ENCODE measurements at regions not wholly inside any gene's neighbourhood (a gene's known extent, or its start where the extent isn't known, plus 50 kb on each side); places are given as distances from the start of the nearest gene placed in this dataset.
A peak's percentile ranks its signal among the peaks of the same experiment; 100 is the strongest.

- Histone ChIP-seq H3K4me3 (ENCODE audit: low read depth in 2 of 2, low read length in 1 of 2) (no peak overlapping the region), H2AFZ (ENCODE audit: low read depth) (no peak overlapping the region), H4K20me1 (ENCODE audit: insufficient read depth) (no peaks in the 10 kb centered on the region), H3F3A (replicated peaks; ENCODE audit: insufficient read depth) (no peaks in the 10 kb centered on the region), H3K27me3 (ENCODE audit: insufficient read depth) (no peaks in the 10 kb centered on the region), H3K27ac (ENCODE audit: low read depth in 2 of 2, low read length in 1 of 2) (no peak overlapping the region), H3K4me2 (no peak overlapping the region), H3K9me2 (no peaks in the 10 kb centered on the region), H3K79me2 (ENCODE audit: insufficient read depth) (no peaks in the 10 kb centered on the region), H3K9ac (no peak overlapping the region), H3K4me1 (ENCODE audit: control insufficient read depth in 1 of 2, insufficient read depth in 2 of 2, low read depth in 1 of 2, low read length in 1 of 2) (no peaks in the 10 kb centered on the region), H3K36me3 (replicated peaks in 1 of 2; ENCODE audit: control insufficient read depth in 1 of 2, insufficient read depth in 2 of 2, low read length in 1 of 2) (no peaks in the 10 kb centered on the region), H3K9me3 (no peaks in the 10 kb centered on the region)
- ChIA-PET CTCF (no interaction called here), POLR2A (no interaction called here)
- TF ChIP-seq SMC3 (IDR thresholded peaks at IDR 0.05; ENCODE audit: low read depth, low read length) = no peak
- TF ChIP-seq EZH2phosphoT487 (IDR thresholded peaks at IDR 0.05; ENCODE audit: borderline replicate concordance, low read depth) = no peak
- TF ChIP-seq CHD2 (IDR thresholded peaks at IDR 0.05; ENCODE audit: low read length, partially characterized antibody) = no peak
- no peak for TF ChIP-seq RXRA (IDR thresholded peaks at IDR 0.05; ENCODE audit: borderline replicate concordance, low read depth)
- TF ChIP-seq USF1 (IDR thresholded peaks at IDR 0.05; ENCODE audit: borderline replicate concordance, low read depth) = no peak
- no peak for TF ChIP-seq REST (IDR thresholded peaks at IDR 0.05; ENCODE audit: low read depth, low read length)
- TF ChIP-seq RFX5 (IDR thresholded peaks at IDR 0.05; ENCODE audit: low read length) = no peak
- TF ChIP-seq, protein P1, sequence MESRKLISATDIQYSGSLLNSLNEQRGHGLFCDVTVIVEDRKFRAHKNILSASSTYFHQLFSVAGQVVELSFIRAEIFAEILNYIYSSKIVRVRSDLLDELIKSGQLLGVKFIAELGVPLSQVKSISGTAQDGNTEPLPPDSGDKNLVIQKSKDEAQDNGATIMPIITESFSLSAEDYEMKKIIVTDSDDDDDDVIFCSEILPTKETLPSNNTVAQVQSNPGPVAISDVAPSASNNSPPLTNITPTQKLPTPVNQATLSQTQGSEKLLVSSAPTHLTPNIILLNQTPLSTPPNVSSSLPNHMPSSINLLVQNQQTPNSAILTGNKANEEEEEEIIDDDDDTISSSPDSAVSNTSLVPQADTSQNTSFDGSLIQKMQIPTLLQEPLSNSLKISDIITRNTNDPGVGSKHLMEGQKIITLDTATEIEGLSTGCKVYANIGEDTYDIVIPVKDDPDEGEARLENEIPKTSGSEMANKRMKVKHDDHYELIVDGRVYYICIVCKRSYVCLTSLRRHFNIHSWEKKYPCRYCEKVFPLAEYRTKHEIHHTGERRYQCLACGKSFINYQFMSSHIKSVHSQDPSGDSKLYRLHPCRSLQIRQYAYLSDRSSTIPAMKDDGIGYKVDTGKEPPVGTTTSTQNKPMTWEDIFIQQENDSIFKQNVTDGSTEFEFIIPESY (IDR thresholded peaks at IDR 0.05; ENCODE audit: borderline replicate concordance, low read depth) = no peak
- no peak for TF ChIP-seq MEF2A (IDR thresholded peaks at IDR 0.05; ENCODE audit: borderline replicate concordance, low read depth)
- no peak for TF ChIP-seq YY1 (IDR thresholded peaks at IDR 0.05; ENCODE audit: low read depth)
- WGBS (ENCODE audit: low lambda C conversion rate) = 25% methylated on average over 1 of the region's 1 CpG
- DNase-seq = no peak
Measured at GRCh38 chr4:91904556-91904955, 399.2 kb upstream of the GRID2 start.

DNA sequence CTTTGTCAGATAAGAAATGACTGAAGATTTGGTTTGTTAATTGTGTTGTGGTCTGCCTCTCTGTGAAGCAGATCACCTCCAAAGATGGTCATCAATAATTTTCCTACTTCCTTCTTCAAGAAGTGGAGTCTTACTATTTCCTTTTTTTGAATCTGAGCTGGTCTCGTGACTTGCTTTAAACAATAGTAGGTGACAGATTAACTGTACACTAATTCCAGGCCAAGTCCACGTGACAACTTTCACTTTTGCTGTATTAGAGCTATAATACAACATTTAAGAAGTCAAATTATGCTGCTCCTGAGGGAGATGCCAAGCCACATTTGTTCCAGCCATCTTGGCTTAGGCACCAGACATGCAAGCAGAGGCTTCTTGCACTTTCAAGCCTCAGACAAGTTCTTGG lies 393.8 kb upstream of the GRID2 start:
- no peaks in the 10 kb centered on the region for H3K79me2 ChIP-seq (ENCODE audit: insufficient read depth)
- H3K4me1 ChIP-seq (ENCODE audit: control insufficient read depth in 1 of 2, insufficient read depth in 2 of 2, low read depth in 1 of 2, low read length in 1 of 2) = no peaks in the 10 kb centered on the region
- no peak for DNase-seq
- H3K36me3 ChIP-seq (replicated peaks in 1 of 2; ENCODE audit: control insufficient read depth in 1 of 2, insufficient read depth in 2 of 2, low read length in 1 of 2) = no peaks in the 10 kb centered on the region
- no peak overlapping the region for H3K4me2 ChIP-seq
- no peaks in the 10 kb centered on the region for H3K27me3 ChIP-seq (ENCODE audit: insufficient read depth)
- H3K9me2 ChIP-seq = no peaks in the 10 kb centered on the region
- H3K9ac ChIP-seq = no peak overlapping the region
- POLR2A ChIA-PET = no interaction called here
- no peak overlapping the region for H3K4me3 ChIP-seq (ENCODE audit: low read depth in 2 of 2, low read length in 1 of 2)
- H3K27ac ChIP-seq (ENCODE audit: low read depth in 2 of 2, low read length in 1 of 2) = no peak overlapping the region
- H2AFZ ChIP-seq (ENCODE audit: low read depth) = 0 out of 2 replicates have a peak overlapping the region, but pooled peaks have one; percentile 41
- CTCF ChIA-PET = no interaction called here
- H3F3A ChIP-seq (replicated peaks; ENCODE audit: insufficient read depth) = no peaks in the 10 kb centered on the region
- H3K9me3 ChIP-seq = no peaks in the 10 kb centered on the region
- no peaks in the 10 kb centered on the region for H4K20me1 ChIP-seq (ENCODE audit: insufficient read depth)
- 48% methylated on average over 2 of the region's 2 CpGs for WGBS (ENCODE audit: low lambda C conversion rate)
- TF ChIP-seq RXRA (IDR thresholded peaks at IDR 0.05; ENCODE audit: borderline replicate concordance, low read depth) = no peak
- no peak for TF ChIP-seq JUND (IDR thresholded peaks at IDR 0.05)
- no peak for TF ChIP-seq FOXJ3 (CRISPR knock-in tag; IDR thresholded peaks at IDR 0.05)
- TF ChIP-seq TEAD4 (IDR thresholded peaks at IDR 0.05; ENCODE audit: borderline replicate concordance, insufficient read depth) = no peak
- TF ChIP-seq IRF3 (IDR thresholded peaks at IDR 0.05; ENCODE audit: low read depth, low read length) = no peak
- no peak for TF ChIP-seq NFIC (IDR thresholded peaks at IDR 0.05; ENCODE audit: borderline replicate concordance)
- no peak for TF ChIP-seq REST (IDR thresholded peaks at IDR 0.05; ENCODE audit: low read depth, low read length)
- no peak for TF ChIP-seq RCOR1 (IDR thresholded peaks at IDR 0.05; ENCODE audit: low read length)
- no peak for TF ChIP-seq EZH2phosphoT487 (IDR thresholded peaks at IDR 0.05; ENCODE audit: borderline replicate concordance, low read depth)
- no peak for TF ChIP-seq FOSL2 (IDR thresholded peaks at IDR 0.05; ENCODE audit: borderline replicate concordance, low read depth)

Measured in SK-N-SH (cell line).